Muscle layer of colon (tissue), 2 donors: ENCODE measurements at regions not wholly inside any gene's neighbourhood (a gene's known extent, or its start where the extent isn't known, plus 50 kb on each side); places are given as distances from the start of the nearest gene placed in this dataset.

ENCODE experiments used
- H3K27ac ChIP-seq: one replicate; pipeline ENCODE4 v1.7.0; 2013; ENCODE audit warnings: low read depth, mild to moderate bottlenecking, low read length, moderate library complexity
- H3K27me3 ChIP-seq, 2 donors: one replicate each; pipeline ENCODE4 v1.7.0; 2013; ENCODE audit warnings: low read length in 2 of 2, mild to moderate bottlenecking in 2 of 2; ENCODE audit not compliant: insufficient read depth in 2 of 2, control insufficient read depth in 1 of 2
- H3K36me3 ChIP-seq: one replicate; pipeline ENCODE4 v1.7.0; 2013; ENCODE audit warnings: mild to moderate bottlenecking, low read length; ENCODE audit not compliant: insufficient read depth
- H3K4me1 ChIP-seq: one replicate; pipeline ENCODE4 v1.7.0; 2013; ENCODE audit warnings: mild to moderate bottlenecking, low read length; ENCODE audit not compliant: insufficient read depth
- H3K4me3 ChIP-seq, 2 donors: one replicate each; pipeline ENCODE4 v1.7.0; 2013; ENCODE audit warnings: low read length in 2 of 2, low read depth in 1 of 2, mild to moderate bottlenecking in 1 of 2, moderate library complexity in 1 of 2
- H3K9ac ChIP-seq: one replicate; pipeline ENCODE4 v1.7.0; 2013; ENCODE audit warnings: low read length
- H3K9me3 ChIP-seq: one replicate; pipeline ENCODE4 v1.7.0; 2013; ENCODE audit warnings: mild to moderate bottlenecking, low read length
- donor health status: abdominal sarcoma.
- donor health status: Adenocarcinoma of cecum.

DNA sequence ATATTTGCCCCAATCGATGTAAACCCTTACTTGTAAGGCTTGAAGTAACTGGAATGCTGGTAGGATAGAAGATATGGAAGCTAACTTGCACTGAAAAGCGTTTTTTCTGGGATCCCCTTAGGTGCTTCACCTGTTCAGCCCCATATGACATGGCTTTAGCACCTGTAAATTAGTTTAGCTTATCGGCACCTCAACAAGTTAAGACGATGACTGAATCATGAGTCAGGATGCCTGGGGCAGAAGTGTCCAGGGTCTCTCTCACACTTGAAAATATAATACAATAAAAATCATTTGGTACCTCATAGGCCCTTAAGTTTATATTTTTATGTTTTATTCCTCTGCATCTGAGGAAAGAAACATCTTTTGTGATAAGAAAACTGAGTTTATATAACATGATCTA is 409.2 kb upstream of the LRRC4C start:
- Histone ChIP-seq H3K9me3 (no peaks in the 10 kb centered on the region), H3K27ac (no peak overlapping the region), H3K27me3 (no peaks in the 10 kb centered on the region), H3K4me1 (no peaks in the 10 kb centered on the region), H3K9ac (no peak overlapping the region), H3K4me3 (no peak overlapping the region), H3K36me3 (no peaks in the 10 kb centered on the region)

DNA sequence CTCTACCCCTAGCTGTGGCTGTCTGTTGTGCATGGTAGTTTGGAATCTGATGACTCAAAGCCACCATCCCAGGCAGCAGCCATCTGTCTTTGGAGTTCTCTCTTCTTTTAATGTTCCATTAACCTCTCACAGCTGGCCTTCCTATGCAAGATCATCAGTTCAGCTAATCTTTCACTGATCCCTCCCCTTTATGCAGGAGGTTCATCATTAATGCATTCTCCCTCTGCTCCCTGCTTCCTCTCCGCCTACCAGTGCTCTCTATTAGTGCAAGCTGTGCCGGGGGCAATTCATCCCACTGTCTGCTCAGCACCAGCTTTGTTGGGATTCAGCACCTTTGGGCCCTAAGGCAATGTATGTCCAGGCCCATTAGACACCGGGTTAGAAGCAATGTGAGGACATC is 413.0 kb upstream of the LRRC4C start:
- Histone ChIP-seq H3K27ac (no peak overlapping the region), H3K27me3 (no peaks in the 10 kb centered on the region)

DNA sequence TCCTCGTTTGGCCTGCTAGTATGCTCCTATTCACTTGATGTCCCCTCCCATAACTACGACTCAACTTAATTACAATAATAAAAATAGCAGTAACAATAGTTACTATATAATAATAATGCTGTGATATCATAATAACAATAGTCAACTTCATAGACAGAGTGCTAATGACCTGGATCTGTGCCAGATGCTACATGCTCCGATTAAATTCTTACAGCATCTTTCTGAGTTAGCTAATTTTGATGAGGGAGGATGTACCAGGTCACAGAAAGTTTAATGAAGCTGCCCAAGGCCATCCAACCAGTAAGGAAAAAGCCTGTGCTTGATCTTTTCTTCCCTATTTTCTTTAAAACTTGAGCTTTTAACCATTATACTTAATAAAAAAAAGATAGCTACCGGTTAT is 413.4 kb upstream of the LRRC4C start:
- H3K9me3 ChIP-seq = no peaks in the 10 kb centered on the region
- H3K27me3 ChIP-seq = no peaks in the 10 kb centered on the region
- no peak overlapping the region for H3K9ac ChIP-seq
- no peak overlapping the region for H3K27ac ChIP-seq
- no peaks in the 10 kb centered on the region for H3K36me3 ChIP-seq
- no peaks in the 10 kb centered on the region for H3K4me1 ChIP-seq
- no peak overlapping the region for H3K4me3 ChIP-seq

More for the DNA sequence above, 413.0 kb upstream of the LRRC4C start:
- Histone ChIP-seq H3K36me3 (no peaks in the 10 kb centered on the region), H3K4me3 (no peak overlapping the region), H3K4me1 (no peaks in the 10 kb centered on the region), H3K9ac (no peak overlapping the region), H3K9me3 (no peaks in the 10 kb centered on the region)

DNA sequence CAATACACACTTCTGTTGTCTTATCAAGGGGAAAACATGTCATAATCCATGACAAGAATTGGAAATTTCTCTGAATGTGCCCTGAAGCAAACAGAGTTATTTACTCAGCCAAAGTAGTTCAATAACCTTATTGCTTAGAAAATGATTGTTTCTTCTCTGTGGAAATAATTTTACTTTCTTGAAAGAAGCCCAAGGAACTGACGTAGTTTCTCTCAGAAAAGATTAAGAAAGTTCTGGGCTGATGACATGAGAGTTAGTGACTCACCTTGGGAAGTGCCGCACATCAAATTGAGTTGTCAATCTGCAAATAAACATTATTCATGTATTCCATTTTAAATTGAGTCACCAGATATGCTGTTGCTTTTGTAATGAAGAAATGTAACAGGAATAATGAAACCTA is 418.6 kb upstream of the LRRC4C start:
- Histone ChIP-seq H3K27me3 (no peaks in the 10 kb centered on the region), H3K4me3 (no peak overlapping the region), H3K36me3 (no peaks in the 10 kb centered on the region), H3K27ac (no peak overlapping the region), H3K9me3 (no peaks in the 10 kb centered on the region), H3K9ac (no peak overlapping the region), H3K4me1 (no peaks in the 10 kb centered on the region)

DNA sequence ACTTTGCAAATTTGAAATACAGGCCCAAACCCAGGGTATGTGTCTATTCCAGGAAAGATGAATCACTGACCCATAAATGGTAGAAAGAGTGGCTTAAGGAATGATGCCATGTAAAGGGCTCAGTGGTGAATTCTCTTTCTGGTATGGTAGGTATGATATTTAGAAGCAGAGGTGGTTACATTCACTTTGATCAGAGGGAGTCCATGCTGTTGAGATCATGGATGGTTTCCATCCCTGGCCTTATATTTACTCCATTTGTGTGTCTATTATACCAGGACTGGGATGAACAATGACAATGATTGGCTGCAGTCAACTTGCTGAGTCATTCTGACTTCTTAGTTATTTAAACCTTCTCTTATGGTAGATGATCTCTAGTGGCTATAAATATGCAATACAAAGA is 419.8 kb upstream of the LRRC4C start:
- Histone ChIP-seq H3K9ac (no peak overlapping the region), H3K36me3 (no peaks in the 10 kb centered on the region), H3K27ac (no peak overlapping the region), H3K4me1 (no peaks in the 10 kb centered on the region), H3K4me3 (no peak overlapping the region), H3K9me3 (no peaks in the 10 kb centered on the region), H3K27me3 (no peaks in the 10 kb centered on the region)

DNA sequence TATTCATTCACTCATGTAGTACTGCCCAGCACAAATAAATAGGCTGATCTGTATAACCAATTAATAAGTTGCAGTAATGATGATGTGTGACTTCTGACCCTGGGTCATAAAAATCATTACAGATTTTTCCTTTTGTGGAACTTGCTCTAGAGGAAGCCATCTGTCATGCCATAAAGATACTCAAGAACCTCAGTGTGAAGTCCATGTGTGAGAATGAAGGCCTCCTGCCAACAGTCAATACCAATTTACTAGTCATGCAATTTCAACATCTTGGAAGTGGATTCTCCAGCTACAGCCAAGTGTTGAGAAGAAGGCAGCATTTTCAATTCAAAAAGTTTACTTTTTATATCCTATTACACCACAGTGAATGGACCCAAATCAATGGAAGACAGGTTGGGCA is 435.6 kb upstream of the LRRC4C start:
- no peaks in the 10 kb centered on the region for H3K4me1 ChIP-seq
- no peaks in the 10 kb centered on the region for H3K27me3 ChIP-seq
- H3K4me3 ChIP-seq = no peak overlapping the region
- no peak overlapping the region for H3K9ac ChIP-seq
- H3K9me3 ChIP-seq = no peaks in the 10 kb centered on the region
- H3K36me3 ChIP-seq = no peaks in the 10 kb centered on the region
- H3K27ac ChIP-seq = no peak overlapping the region

DNA sequence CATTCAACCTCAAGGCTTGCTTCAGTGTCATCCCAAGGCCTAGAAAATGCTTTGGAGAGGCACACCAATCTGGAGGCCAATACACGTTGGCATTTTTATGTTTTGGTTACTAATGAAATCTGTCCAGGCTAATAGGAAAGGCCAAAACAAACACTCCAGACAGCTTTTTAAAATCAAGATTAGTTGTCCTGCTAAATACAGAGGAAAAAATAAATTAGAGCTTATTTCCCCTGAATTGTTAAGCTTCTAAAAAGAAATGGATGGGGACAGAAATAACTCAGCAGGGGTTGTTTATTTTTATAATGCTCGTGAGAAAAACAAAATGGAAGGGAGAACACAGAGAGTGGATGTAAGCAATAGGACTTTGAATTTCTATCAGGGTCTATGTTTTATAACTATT is 438.5 kb upstream of the LRRC4C start:
- Histone ChIP-seq H3K36me3 (no peaks in the 10 kb centered on the region), H3K9me3 (no peaks in the 10 kb centered on the region), H3K4me1 (no peaks in the 10 kb centered on the region), H3K9ac (no peak overlapping the region), H3K27me3 (no peaks in the 10 kb centered on the region), H3K27ac (no peak overlapping the region), H3K4me3 (no peak overlapping the region)

DNA sequence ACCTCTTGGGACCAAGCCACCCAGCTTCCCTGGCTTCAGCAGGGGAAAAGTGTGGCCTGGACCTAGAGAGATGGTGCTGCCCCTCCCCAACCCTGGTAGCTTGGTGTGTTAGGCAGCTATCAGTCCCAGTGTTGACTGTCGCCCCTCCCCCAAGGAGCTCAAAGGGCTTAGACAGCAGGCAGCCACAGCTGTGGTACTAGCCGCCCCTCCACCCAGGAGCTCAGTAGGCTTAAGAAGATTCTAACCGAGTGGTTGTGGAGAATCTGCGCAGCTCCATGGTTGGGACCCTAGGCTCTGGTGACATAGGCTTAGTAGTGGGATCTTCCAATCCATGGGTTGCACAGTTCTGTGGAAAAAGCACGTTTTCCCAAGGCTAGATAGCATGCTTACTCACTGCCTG is 458.4 kb upstream of the LRRC4C start:
- Histone ChIP-seq H3K9ac (no peak overlapping the region), H3K4me3 (no peak overlapping the region), H3K4me1 (no peaks in the 10 kb centered on the region), H3K27me3 (no peaks in the 10 kb centered on the region), H3K27ac (no peak overlapping the region), H3K9me3 (no peaks in the 10 kb centered on the region), H3K36me3 (no peaks in the 10 kb centered on the region)

DNA sequence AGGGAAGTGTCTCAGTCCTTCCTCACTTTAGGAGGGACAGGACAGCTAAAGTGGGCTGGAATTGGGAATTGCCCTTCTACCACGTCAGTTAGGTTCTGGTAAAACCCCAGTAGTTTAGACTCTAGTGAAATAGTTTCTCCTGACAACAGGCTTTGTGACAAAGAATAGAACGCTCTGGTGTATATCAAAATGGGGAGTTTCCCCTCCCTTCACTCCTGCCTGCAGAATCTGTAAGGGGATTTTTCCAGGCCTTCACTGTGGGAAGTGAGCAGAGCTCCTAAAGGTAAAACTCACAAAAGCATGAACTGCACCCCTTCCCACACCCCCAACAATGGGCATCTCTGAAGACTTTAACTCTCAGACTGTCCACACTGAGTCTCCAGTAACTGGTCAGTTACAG is 460.9 kb upstream of the LRRC4C start:
- Histone ChIP-seq H3K36me3 (no peaks in the 10 kb centered on the region), H3K4me1 (no peaks in the 10 kb centered on the region), H3K4me3 (no peak overlapping the region), H3K27ac (no peak overlapping the region), H3K27me3 (no peaks in the 10 kb centered on the region), H3K9ac (no peak overlapping the region), H3K9me3 (no peaks in the 10 kb centered on the region)

DNA sequence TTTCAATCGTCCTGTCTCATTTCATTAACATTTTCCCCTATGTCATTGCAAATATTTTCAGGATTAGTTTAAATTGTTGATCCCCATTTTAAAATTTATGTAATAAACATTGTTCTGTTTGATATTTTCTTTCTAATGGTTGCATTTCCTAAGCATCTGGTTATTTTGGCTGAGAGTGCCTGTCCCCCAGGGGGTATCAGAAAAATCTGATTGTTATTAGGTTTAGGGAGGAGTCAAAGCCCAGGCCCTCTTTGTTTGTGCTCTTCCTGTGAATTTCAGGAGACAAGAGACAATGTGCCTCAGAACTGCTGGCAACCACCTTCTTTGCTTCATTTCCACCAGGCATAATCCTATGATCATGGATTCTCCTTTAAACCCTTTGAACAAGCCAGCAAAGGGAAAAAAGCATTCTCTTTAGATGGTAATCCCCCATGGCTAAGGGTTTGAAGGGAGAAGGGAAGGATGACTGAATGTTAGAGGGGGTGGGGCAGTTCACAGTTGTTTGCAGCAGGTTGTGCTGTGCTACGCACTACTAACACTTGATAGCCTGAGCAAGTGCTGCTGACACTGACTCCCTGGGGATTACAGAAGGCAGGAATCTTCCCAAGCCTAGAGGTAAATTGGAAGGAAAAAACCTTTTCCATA is 462.4 kb upstream of the LRRC4C start:
- Histone ChIP-seq H3K4me1 (no peaks in the 10 kb centered on the region), H3K27me3 (no peaks in the 10 kb centered on the region), H3K27ac (no peak overlapping the region), H3K9me3 (no peaks in the 10 kb centered on the region), H3K9ac (no peak overlapping the region), H3K36me3 (no peaks in the 10 kb centered on the region), H3K4me3 (no peak overlapping the region)

DNA sequence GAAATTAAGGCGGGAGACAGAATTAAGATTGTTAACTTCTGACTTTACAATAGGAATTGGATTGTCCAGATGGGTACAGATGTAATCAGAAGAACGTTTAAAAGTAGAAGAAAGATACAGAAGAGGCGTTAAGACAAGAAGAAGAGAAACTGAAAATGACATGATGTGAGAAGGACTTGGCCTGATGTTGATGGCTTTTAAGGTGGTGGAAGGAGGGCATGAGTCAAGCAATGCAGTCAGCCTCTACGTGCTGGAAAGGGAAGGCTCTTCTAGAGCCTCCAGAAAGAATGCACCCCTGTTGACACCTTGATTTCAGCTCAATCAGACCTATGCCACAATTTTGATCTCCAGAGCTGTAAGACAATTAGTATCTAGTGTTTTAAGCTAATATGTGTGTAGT is 466.9 kb upstream of the LRRC4C start:
- H3K27me3 ChIP-seq = no peaks in the 10 kb centered on the region
- H3K4me1 ChIP-seq = no peaks in the 10 kb centered on the region
- no peak overlapping the region for H3K9ac ChIP-seq
- no peak overlapping the region for H3K27ac ChIP-seq
- H3K4me3 ChIP-seq = no peak overlapping the region
- H3K36me3 ChIP-seq = no peaks in the 10 kb centered on the region
- no peaks in the 10 kb centered on the region for H3K9me3 ChIP-seq

DNA sequence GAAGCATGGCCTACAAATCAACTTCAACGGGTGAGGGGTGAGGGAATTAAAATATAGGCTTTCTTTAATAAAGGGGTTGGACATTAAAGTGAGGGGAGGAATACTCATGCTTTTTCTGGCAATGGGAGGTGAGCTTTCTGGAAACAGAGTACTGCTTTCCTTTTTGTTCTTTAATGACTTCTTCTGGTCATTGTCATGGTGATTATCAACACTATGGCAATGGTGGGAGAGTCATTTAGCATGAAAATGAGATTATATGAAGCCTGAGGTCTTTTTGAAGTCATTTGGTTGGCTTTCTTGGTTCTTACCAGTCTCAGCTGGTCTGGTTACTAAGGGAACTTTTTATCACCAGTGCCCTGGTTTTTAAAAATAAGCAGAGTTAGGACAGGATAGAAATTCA is 475.8 kb upstream of the LRRC4C start:
- no peaks in the 10 kb centered on the region for H3K36me3 ChIP-seq
- H3K27ac ChIP-seq = no peak overlapping the region
- no peak overlapping the region for H3K9ac ChIP-seq

More for the DNA sequence above, 475.8 kb upstream of the LRRC4C start:
- Histone ChIP-seq H3K4me3 (no peak overlapping the region), H3K9me3 (no peaks in the 10 kb centered on the region), H3K27me3 (no peaks in the 10 kb centered on the region), H3K4me1 (no peaks in the 10 kb centered on the region)
